ENCODE measurements at regions not wholly inside any gene's neighbourhood (a gene's known extent, or its start where the extent isn't known, plus 50 kb on each side); places are given as distances from the start of the nearest gene placed in this dataset.

- no CpG with 5 or more reads among the region's 1 CpG for WGBS (ENCODE audit: extremely low coverage, insufficient coverage, insufficient read length)
- Histone ChIP-seq H3K79me2 (ENCODE audit: control insufficient read depth, insufficient read depth, low read length, poor library complexity) (no peaks in the 10 kb centered on the region), H3K14ac (ENCODE audit: low read length) (no peak overlapping the region), H3K36me3 (ENCODE audit: control insufficient read depth in 1 of 2, insufficient read depth in 2 of 2, low read length in 2 of 2) (no peaks in the 10 kb centered on the region), H4K12ac (ENCODE audit: low read depth, low read length) (no peak overlapping the region), H2AK5ac (ENCODE audit: low read length) (no peak overlapping the region), H3K4me2 (ENCODE audit: low read length) (no peak overlapping the region), H3K23ac (ENCODE audit: low read length) (no peak overlapping the region), H3K27me3 (ENCODE audit: insufficient read depth, low read length) (no peaks in the 10 kb centered on the region), H3K9ac (ENCODE audit: low read length) (no peak overlapping the region), H4K91ac (ENCODE audit: low read depth, low read length) (no peak overlapping the region), H2BK12ac (ENCODE audit: low read length) (no peak overlapping the region), H2AFZ (ENCODE audit: insufficient read depth, low read length, poor library complexity) (no peak overlapping the region), H3K18ac (ENCODE audit: low read length) (no peak overlapping the region), H4K8ac (ENCODE audit: low read depth, low read length) (no peak overlapping the region), H2BK5ac (ENCODE audit: low read depth, low read length, poor library complexity) (no peak overlapping the region), H3K9me3 (ENCODE audit: insufficient read depth, low read depth, low read length) (no peaks in the 10 kb centered on the region), H3K4me3 (ENCODE audit: low read depth, low read length) (no peak overlapping the region), H2BK120ac (ENCODE audit: insufficient read depth, low read length, poor library complexity) (no peak overlapping the region), H3K4ac (ENCODE audit: low read depth, low read length) (no peak overlapping the region), H3K79me1 (ENCODE audit: low read length) (no peaks in the 10 kb centered on the region), H3K4me1 (ENCODE audit: control insufficient read depth in 1 of 2, insufficient read depth in 2 of 2, low read length in 2 of 2) (no peaks in the 10 kb centered on the region), H3K27ac (ENCODE audit: low read depth, low read length) (no peak overlapping the region)
- no peak for DNase-seq
Observed at GRCh38 chr2:49514201-49514600, 359.9 kb upstream of the FSHR start.

- Histone ChIP-seq H3K4me2 (ENCODE audit: low read length) (no peak overlapping the region), H4K8ac (ENCODE audit: low read depth, low read length) (no peak overlapping the region), H3K18ac (ENCODE audit: low read length) (no peak overlapping the region), H3K9me3 (ENCODE audit: insufficient read depth, low read depth, low read length) (no peaks in the 10 kb centered on the region), H2BK5ac (ENCODE audit: low read depth, low read length, poor library complexity) (no peak overlapping the region), H2AFZ (ENCODE audit: insufficient read depth, low read length, poor library complexity) (no peak overlapping the region), H3K23ac (ENCODE audit: low read length) (no peak overlapping the region), H3K36me3 (ENCODE audit: control insufficient read depth in 1 of 2, insufficient read depth in 2 of 2, low read length in 2 of 2) (no peaks in the 10 kb centered on the region), H2BK12ac (ENCODE audit: low read length) (no peak overlapping the region), H3K4me3 (ENCODE audit: low read depth, low read length) (no peak overlapping the region), H2BK120ac (ENCODE audit: insufficient read depth, low read length, poor library complexity) (no peak overlapping the region), H4K91ac (ENCODE audit: low read depth, low read length) (no peak overlapping the region), H3K4ac (ENCODE audit: low read depth, low read length) (no peak overlapping the region), H3K79me2 (ENCODE audit: control insufficient read depth, insufficient read depth, low read length, poor library complexity) (no peaks in the 10 kb centered on the region), H2AK5ac (ENCODE audit: low read length) (no peak overlapping the region), H3K9ac (ENCODE audit: low read length) (no peak overlapping the region), H3K27me3 (ENCODE audit: insufficient read depth, low read length) (no peaks in the 10 kb centered on the region), H3K27ac (ENCODE audit: low read depth, low read length) (no peak overlapping the region), H3K79me1 (ENCODE audit: low read length) (no peaks in the 10 kb centered on the region), H3K14ac (ENCODE audit: low read length) (no peak overlapping the region), H4K12ac (ENCODE audit: low read depth, low read length) (no peak overlapping the region), H3K4me1 (ENCODE audit: control insufficient read depth in 1 of 2, insufficient read depth in 2 of 2, low read length in 2 of 2) (no peaks in the 10 kb centered on the region)
- WGBS (ENCODE audit: extremely low coverage, insufficient coverage, insufficient read length): no CpG with 5 or more reads among the region's 5 CpGs
- peak; percentile 1 to 59 for DNase-seq
Observed at GRCh38 chr2:49490710-49491109, 336.4 kb upstream of the FSHR start.

- Histone ChIP-seq H3K4ac (ENCODE audit: low read depth, low read length) (no peak overlapping the region), H3K79me2 (ENCODE audit: control insufficient read depth, insufficient read depth, low read length, poor library complexity) (no peaks in the 10 kb centered on the region), H3K27ac (ENCODE audit: low read depth, low read length) (no peak overlapping the region), H3K79me1 (ENCODE audit: low read length) (no peaks in the 10 kb centered on the region), H4K91ac (ENCODE audit: low read depth, low read length) (no peak overlapping the region), H3K4me1 (ENCODE audit: control insufficient read depth in 1 of 2, insufficient read depth in 2 of 2, low read length in 2 of 2) (no peaks in the 10 kb centered on the region), H4K12ac (ENCODE audit: low read depth, low read length) (no peak overlapping the region), H3K4me2 (ENCODE audit: low read length) (no peak overlapping the region), H3K9me3 (ENCODE audit: insufficient read depth, low read depth, low read length) (no peaks in the 10 kb centered on the region), H3K36me3 (ENCODE audit: control insufficient read depth in 1 of 2, insufficient read depth in 2 of 2, low read length in 2 of 2) (no peaks in the 10 kb centered on the region), H2AFZ (ENCODE audit: insufficient read depth, low read length, poor library complexity) (no peak overlapping the region), H3K18ac (ENCODE audit: low read length) (no peak overlapping the region), H3K14ac (ENCODE audit: low read length) (no peak overlapping the region), H2BK120ac (ENCODE audit: insufficient read depth, low read length, poor library complexity) (no peak overlapping the region), H2BK12ac (ENCODE audit: low read length) (no peak overlapping the region), H3K27me3 (ENCODE audit: insufficient read depth, low read length) (no peaks in the 10 kb centered on the region), H3K4me3 (ENCODE audit: low read depth, low read length) (no peak overlapping the region), H3K23ac (ENCODE audit: low read length) (no peak overlapping the region), H3K9ac (ENCODE audit: low read length) (no peak overlapping the region), H2AK5ac (ENCODE audit: low read length) (no peak overlapping the region), H2BK5ac (ENCODE audit: low read depth, low read length, poor library complexity) (no peak overlapping the region), H4K8ac (ENCODE audit: low read depth, low read length) (no peak overlapping the region)
- WGBS (ENCODE audit: extremely low coverage, insufficient coverage, insufficient read length): no CpG with 5 or more reads among the region's 1 CpG
- no peak for DNase-seq
Observed at GRCh38 chr2:49487139-49487538, 332.8 kb upstream of the FSHR start.

GRCh38 chr2:49480520-49480919, 326.2 kb upstream of the FSHR start:
- Histone ChIP-seq H4K8ac (ENCODE audit: low read depth, low read length) (no peak overlapping the region), H3K79me1 (ENCODE audit: low read length) (no peaks in the 10 kb centered on the region), H3K4ac (ENCODE audit: low read depth, low read length) (no peak overlapping the region), H3K14ac (ENCODE audit: low read length) (no peak overlapping the region), H3K4me3 (ENCODE audit: low read depth, low read length) (no peak overlapping the region), H3K36me3 (ENCODE audit: control insufficient read depth in 1 of 2, insufficient read depth in 2 of 2, low read length in 2 of 2) (no peaks in the 10 kb centered on the region), H3K9me3 (ENCODE audit: insufficient read depth, low read depth, low read length) (no peaks in the 10 kb centered on the region), H4K91ac (ENCODE audit: low read depth, low read length) (no peak overlapping the region), H3K4me2 (ENCODE audit: low read length) (no peak overlapping the region), H2BK5ac (ENCODE audit: low read depth, low read length, poor library complexity) (no peak overlapping the region), H3K4me1 (ENCODE audit: control insufficient read depth in 1 of 2, insufficient read depth in 2 of 2, low read length in 2 of 2) (no peaks in the 10 kb centered on the region), H3K27me3 (ENCODE audit: insufficient read depth, low read length) (no peaks in the 10 kb centered on the region), H2AK5ac (ENCODE audit: low read length) (no peak overlapping the region), H3K9ac (ENCODE audit: low read length) (no peak overlapping the region), H4K12ac (ENCODE audit: low read depth, low read length) (no peak overlapping the region), H2BK120ac (ENCODE audit: insufficient read depth, low read length, poor library complexity) (no peak overlapping the region), H3K18ac (ENCODE audit: low read length) (no peak overlapping the region), H3K27ac (ENCODE audit: low read depth, low read length) (no peak overlapping the region), H2BK12ac (ENCODE audit: low read length) (no peak overlapping the region), H3K79me2 (ENCODE audit: control insufficient read depth, insufficient read depth, low read length, poor library complexity) (no peaks in the 10 kb centered on the region), H3K23ac (ENCODE audit: low read length) (no peak overlapping the region), H2AFZ (ENCODE audit: insufficient read depth, low read length, poor library complexity) (no peak overlapping the region)
- no peak for DNase-seq
- no CpG with 5 or more reads among the region's 1 CpG for WGBS (ENCODE audit: extremely low coverage, insufficient coverage, insufficient read length)

Measured in trophoblast cell (in vitro differentiated cells and primary cell).